SK-MEL-5 (cell line): ENCODE measurements at regions not wholly inside any gene's neighbourhood (a gene's known extent, or its start where the extent isn't known, plus 50 kb on each side); places are given as distances from the start of the nearest gene placed in this dataset.
"Not testable (repeated sequence)": the region's sequence is repeated elsewhere in the genome, so short reads cannot be mapped to it uniquely, and the experiment has no call there.

Source experiments
- DNase-seq: peaks from one replicate; pipeline ENCODE4 v3.0.0-alpha.2; 2016; ENCODE audit warnings: low read depth, low spot score
- in situ Hi-C: cut with HindIII; loops from 2 replicates; pipeline ENCODE4 v1.10.0; 2016; ENCODE audit warnings: low sequenced_read_pairs, high pct_unique_total_duplicates, low pct_unique_long_range_greater_than_20kb

- DNase-seq, result no peak
- in situ Hi-C loops, result no loop called here
These were observed 424.1 kb downstream of the NDFIP2 start for GRCh38 chr13:79905018-79905417.

- in situ Hi-C loops, result no loop called here
- DNase-seq, result no peak
These were observed 423.6 kb downstream of the NDFIP2 start for GRCh38 chr13:79904581-79904980.

GRCh38 chr13:79901336-79901735 lies 420.4 kb downstream of the NDFIP2 start:
- in situ Hi-C loops, result no loop called here
- peak; percentile 11 for DNase-seq

GRCh38 chr13:79900356-79900755 lies 419.4 kb downstream of the NDFIP2 start:
- in situ Hi-C loops, result no loop called here
- DNase-seq, result no peak

GRCh38 chr13:79898996-79899395 lies 418.0 kb downstream of the NDFIP2 start:
- no peak for DNase-seq
- in situ Hi-C loops, result no loop called here

- in situ Hi-C loops, result no loop called here
These were observed 417.4 kb downstream of the NDFIP2 start for GRCh38 chr13:79898202-79898826.

GRCh38 chr13:79896851-79897250 lies 415.9 kb downstream of the NDFIP2 start:
- no peak for DNase-seq
- in situ Hi-C loops, result no loop called here

More at GRCh38 chr13:79898202-79898826, 417.4 kb downstream of the NDFIP2 start:
- no peak for DNase-seq

GRCh38 chr13:79895416-79895815 lies 414.5 kb downstream of the NDFIP2 start:
- DNase-seq, result no peak
- in situ Hi-C loops, result no loop called here

- DNase-seq, in situ Hi-C loops: not testable (repeated sequence)
These were observed 406.3 kb downstream of the NDFIP2 start for GRCh38 chr13:79887278-79887677.

GRCh38 chr13:79886601-79887000 lies 405.6 kb downstream of the NDFIP2 start:
- no peak for DNase-seq
- in situ Hi-C loops, result no loop called here

GRCh38 chr13:79884890-79885289 lies 403.9 kb downstream of the NDFIP2 start:
- in situ Hi-C loops, result no loop called here
- DNase-seq, result no peak

- no peak for DNase-seq
- in situ Hi-C loops, result no loop called here
These were observed 402.3 kb downstream of the NDFIP2 start for GRCh38 chr13:79883216-79883615.

- no peak for DNase-seq
- in situ Hi-C loops, result no loop called here
These were observed 399.9 kb downstream of the NDFIP2 start for GRCh38 chr13:79880818-79881217.

- in situ Hi-C loops, result no loop called here
- DNase-seq, result no peak
These were observed 393.7 kb downstream of the NDFIP2 start for GRCh38 chr13:79874396-79875360.

GRCh38 chr13:79871594-79871993 lies 390.6 kb downstream of the NDFIP2 start:
- in situ Hi-C loops, result no loop called here

GRCh38 chr13:79870766-79871165 lies 389.8 kb downstream of the NDFIP2 start:
- no peak for DNase-seq
- in situ Hi-C loops, result no loop called here

More at GRCh38 chr13:79871594-79871993, 390.6 kb downstream of the NDFIP2 start:
- no peak for DNase-seq

- DNase-seq, result no peak
- in situ Hi-C loops, result no loop called here
These were observed 389.2 kb downstream of the NDFIP2 start for GRCh38 chr13:79870123-79870522.

- DNase-seq, result no peak
- in situ Hi-C loops, result no loop called here
These were observed 388.4 kb downstream of the NDFIP2 start for GRCh38 chr13:79869326-79869725.

GRCh38 chr13:79867254-79867653 lies 386.3 kb downstream of the NDFIP2 start:
- DNase-seq, result no peak
- in situ Hi-C loops, result no loop called here
